Endodermal cell (in vitro differentiated cells): ENCODE measurements at regions not wholly inside any gene's neighbourhood (a gene's known extent, or its start where the extent isn't known, plus 50 kb on each side); places are given as distances from the start of the nearest gene placed in this dataset.
"Not testable (repeated sequence)": the region's sequence is repeated elsewhere in the genome, so short reads cannot be mapped to it uniquely, and the experiment has no call there.

Source experiments
- DNase-seq: peaks from one replicate; pipeline ENCODE4 v3.0.0-alpha.2; 2017
- H3K27ac ChIP-seq: 2 replicates; pipeline ENCODE4 v1.5.1; 2013; ENCODE audit warnings: mild to moderate bottlenecking, low read depth, low read length, moderate library complexity
- H3K27me3 ChIP-seq: 2 replicates; pipeline ENCODE4 v1.6.1; 2013; ENCODE audit warnings: mild to moderate bottlenecking, low read length, moderate library complexity; ENCODE audit not compliant: insufficient read depth, control insufficient read depth, poor library complexity, severe bottlenecking
- H3K36me3 ChIP-seq: 2 replicates; pipeline ENCODE4 v1.7.0; 2013; ENCODE audit warnings: mild to moderate bottlenecking, low read length, moderate library complexity; ENCODE audit not compliant: control insufficient read depth, insufficient read depth
- H3K4me1 ChIP-seq: one replicate; pipeline ENCODE4 v1.7.0; 2013; ENCODE audit warnings: low read length; ENCODE audit not compliant: control insufficient read depth, insufficient read depth
- H3K4me3 ChIP-seq: 2 replicates; pipeline ENCODE4 v1.5.1; 2013; ENCODE audit warnings: mild to moderate bottlenecking, low read length, moderate library complexity
- H3K9ac ChIP-seq: 2 replicates; pipeline ENCODE4 v1.6.1; 2013; ENCODE audit warnings: mild to moderate bottlenecking, low read length, moderate library complexity; ENCODE audit not compliant: poor library complexity, severe bottlenecking; ENCODE audit errors: extremely low read depth
- H3K9me3 ChIP-seq: 2 replicates; pipeline ENCODE4 v1.6.1; 2013; ENCODE audit warnings: mild to moderate bottlenecking, low read length, moderate library complexity; ENCODE audit not compliant: control insufficient read depth
- H3K27ac Mint-ChIP-seq: 2 replicates; pipeline ENCODE4 v1.8.0; 2020; ENCODE audit warnings: mixed read lengths
- H3K27me3 Mint-ChIP-seq: 2 replicates; pipeline ENCODE4 v1.8.0; 2021; ENCODE audit warnings: mild to moderate bottlenecking, mixed read lengths; ENCODE audit not compliant: insufficient read depth
- H3K36me3 Mint-ChIP-seq: 2 replicates; pipeline ENCODE4 v1.8.0; 2020; ENCODE audit warnings: low read depth, mixed read lengths
- H3K4me1 Mint-ChIP-seq: 2 replicates; pipeline ENCODE4 v1.8.0; 2020; ENCODE audit warnings: mixed read lengths
- H3K4me3 Mint-ChIP-seq: 2 replicates; pipeline ENCODE4 v1.8.0; 2020; ENCODE audit warnings: mild to moderate bottlenecking, moderate library complexity, mixed read lengths
- H3K9me3 Mint-ChIP-seq: 2 replicates; pipeline ENCODE4 v1.8.0; 2020; ENCODE audit warnings: mild to moderate bottlenecking, mixed read lengths
- CTCF ChIP-seq: fragments of 200-600 bp; sonication (generic); conservative IDR thresholded peaks from 2 replicates; pipeline ENCODE4 v1.5.0; 2021; ENCODE audit warnings: antibody characterized with exemption, mild to moderate bottlenecking
- WGBS, 2 experiments: methylation state at CpG; one replicate each; pipeline versions ENCODE4 v1.1.5 to v1.1.7; 2013; ENCODE audit warnings: missing lambda C conversion rate in 2 of 2, mixed read lengths in 1 of 2; ENCODE audit not compliant: insufficient coverage in 1 of 2, insufficient read length in 1 of 2; 5-methylcytosine and 5-hydroxymethylcytosine counted together

GRCh38 chr13:52565324-52565723, 76.9 kb upstream of the HNRNPA1L2 start:
- DNase-seq, H3K27me3 ChIP-seq, H3K9me3 ChIP-seq, H3K4me1 ChIP-seq, H3K36me3 ChIP-seq, H3K27me3 Mint-ChIP-seq, H3K4me3 ChIP-seq, H3K9me3 Mint-ChIP-seq, H3K36me3 Mint-ChIP-seq, H3K27ac ChIP-seq, H3K27ac Mint-ChIP-seq, H3K4me1 Mint-ChIP-seq, H3K4me3 Mint-ChIP-seq, H3K9ac ChIP-seq: not testable (repeated sequence)
- 78% methylated on average over 3 of the region's 4 CpGs; no CpG with 5 or more reads in 1 of the 2 experiments for WGBS, 2 experiments

DNA sequence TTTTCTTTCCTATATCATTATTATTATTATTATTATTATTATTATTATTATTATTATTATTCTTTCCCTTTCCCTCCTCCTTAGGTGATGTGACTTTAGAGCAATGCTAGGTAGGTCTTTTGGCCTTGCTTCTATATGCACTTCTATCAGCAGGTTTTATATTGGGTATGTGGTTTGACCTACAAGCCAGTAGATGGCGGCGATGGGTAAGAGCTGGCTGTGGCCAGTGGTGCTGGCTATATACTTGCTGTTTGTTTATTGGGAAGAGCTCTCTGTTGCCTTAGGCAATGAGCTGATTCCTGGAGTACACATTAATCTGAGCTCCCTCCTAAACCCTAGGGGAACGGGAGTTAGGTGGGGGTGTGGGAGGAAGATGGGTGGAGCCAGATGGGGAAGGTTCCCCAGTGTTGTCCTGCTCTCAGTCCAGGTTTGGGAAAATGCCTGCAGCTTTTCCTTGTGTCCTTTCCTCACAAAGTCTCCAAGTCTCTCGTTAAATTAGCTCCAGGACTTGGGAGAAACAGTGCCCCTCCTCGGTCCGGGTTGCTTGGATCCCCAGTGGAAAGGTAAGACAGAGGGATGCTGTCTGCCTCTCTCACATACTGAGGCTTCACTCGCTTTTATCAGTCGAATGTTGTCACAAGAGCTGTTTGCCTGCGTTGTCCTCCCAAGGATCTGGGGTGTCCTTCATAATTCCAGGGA, 72.2 kb upstream of the HNRNPA1L2 start:
- H3K27me3 ChIP-seq, H3K27me3 Mint-ChIP-seq, H3K4me1 ChIP-seq, H3K27ac ChIP-seq, H3K36me3 ChIP-seq, H3K4me1 Mint-ChIP-seq, H3K4me3 Mint-ChIP-seq, H3K36me3 Mint-ChIP-seq, H3K4me3 ChIP-seq, H3K27ac Mint-ChIP-seq, H3K9me3 Mint-ChIP-seq, H3K9me3 ChIP-seq, H3K9ac ChIP-seq: not testable (repeated sequence)
- WGBS, 2 experiments = 13% methylated on average over 1 of the region's 9 CpGs; no CpG with 5 or more reads in 1 of the 2 experiments
- DNase-seq = peak; percentile 77
- peak; percentile 70 for TF ChIP-seq CTCF

GRCh38 chr13:52571163-52571562, 71.1 kb upstream of the HNRNPA1L2 start:
- H3K27me3 ChIP-seq, H3K27ac ChIP-seq, H3K4me1 ChIP-seq, H3K36me3 ChIP-seq, H3K27me3 Mint-ChIP-seq, H3K27ac Mint-ChIP-seq, H3K36me3 Mint-ChIP-seq, H3K9me3 Mint-ChIP-seq, H3K4me3 ChIP-seq, H3K9me3 ChIP-seq, H3K9ac ChIP-seq, H3K4me3 Mint-ChIP-seq, DNase-seq, H3K4me1 Mint-ChIP-seq: not testable (repeated sequence)
- 100% methylated on average over 1 of the region's 3 CpGs; no CpG with 5 or more reads in 1 of the 2 experiments for WGBS, 2 experiments

GRCh38 chr13:52582962-52583361, 59.3 kb upstream of the HNRNPA1L2 start:
- 90 to 100% methylated on average over 2 of the region's 2 CpGs for WGBS, 2 experiments
- not testable (repeated sequence) for H3K27ac ChIP-seq, H3K27me3 Mint-ChIP-seq, H3K9ac ChIP-seq, H3K36me3 ChIP-seq, DNase-seq, H3K4me3 ChIP-seq, H3K27ac Mint-ChIP-seq, H3K4me1 Mint-ChIP-seq, H3K36me3 Mint-ChIP-seq, H3K27me3 ChIP-seq, H3K4me3 Mint-ChIP-seq, H3K4me1 ChIP-seq, H3K9me3 Mint-ChIP-seq, H3K9me3 ChIP-seq
